GM21825 (cell line): ENCODE measurements at regions not wholly inside any gene's neighbourhood (a gene's known extent, or its start where the extent isn't known, plus 50 kb on each side); places are given as distances from the start of the nearest gene placed in this dataset.
"Not testable (repeated sequence)": the region's sequence is repeated elsewhere in the genome, so short reads cannot be mapped to it uniquely, and the experiment has no call there.

Source experiments
- ATAC-seq: cut with Tn5 transposase; IDR thresholded peaks from one replicate; pipeline ENCODE4 v1.9.1; 2021; ENCODE audit warnings: mild to moderate bottlenecking, moderate library complexity; ENCODE audit not compliant: unreplicated experiment

- no peak for ATAC-seq
These were observed 478.0 kb upstream of the ATP11B start for GRCh38 chr3:182315313-182315712.

GRCh38 chr3:182323126-182323700, 470.1 kb upstream of the ATP11B start:
- ATAC-seq: no peak

DNA sequence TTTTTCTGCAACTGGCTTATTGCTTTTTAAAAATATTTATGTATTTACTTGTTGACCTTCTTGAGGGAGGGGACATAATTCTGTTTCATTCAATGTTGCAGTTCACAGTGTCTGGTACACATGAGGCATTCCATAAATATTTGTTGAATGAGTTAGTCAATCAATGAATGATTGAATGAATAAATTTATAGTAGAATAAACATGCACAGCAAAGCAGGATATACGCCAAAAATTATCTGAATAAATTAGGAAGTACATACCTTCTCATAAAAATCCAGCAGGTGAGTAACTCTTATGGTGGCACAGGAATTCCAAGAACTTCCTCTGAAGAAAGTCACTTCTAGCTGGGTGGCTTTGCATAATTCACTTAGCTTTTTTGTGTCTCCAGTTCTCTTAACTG, 469.4 kb upstream of the ATP11B start:
- no peak for ATAC-seq

DNA sequence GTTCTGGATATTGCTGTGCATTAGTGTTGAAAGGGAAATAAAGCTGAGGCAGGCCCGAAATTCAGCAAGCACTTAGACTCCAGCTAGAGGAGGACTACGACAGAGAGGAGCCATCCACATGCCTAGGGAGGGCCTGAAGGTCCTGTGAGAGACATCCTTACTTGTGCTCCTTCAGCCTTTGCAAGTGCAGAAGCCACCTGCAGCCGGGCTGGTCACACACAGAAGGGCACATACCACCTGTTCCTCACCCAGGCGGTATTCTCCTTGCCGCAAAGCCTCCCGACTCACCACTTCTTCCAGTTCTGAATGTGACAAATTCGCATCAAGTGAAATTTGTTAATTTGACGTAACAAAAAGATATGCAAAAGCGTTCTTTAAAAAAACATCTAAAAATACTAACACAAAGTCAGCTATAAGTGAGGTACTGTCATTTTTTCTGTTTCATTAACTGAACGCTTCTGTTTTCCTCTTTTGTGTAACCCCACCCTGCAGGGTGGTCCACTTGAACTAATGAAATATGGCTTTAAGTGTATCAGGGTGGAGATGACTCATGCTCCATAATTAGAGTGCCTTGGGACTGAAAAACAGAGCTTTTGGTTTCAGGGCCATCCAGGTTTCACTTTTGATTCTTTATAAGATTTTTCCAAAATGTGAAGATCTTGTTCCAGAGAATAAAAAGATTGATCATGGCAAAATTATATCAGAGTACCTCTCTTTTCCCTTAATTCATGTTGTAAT, 467.9 kb upstream of the ATP11B start:
- ATAC-seq: no peak

GRCh38 chr3:182327196-182327681, 466.1 kb upstream of the ATP11B start:
- ATAC-seq: no peak

DNA sequence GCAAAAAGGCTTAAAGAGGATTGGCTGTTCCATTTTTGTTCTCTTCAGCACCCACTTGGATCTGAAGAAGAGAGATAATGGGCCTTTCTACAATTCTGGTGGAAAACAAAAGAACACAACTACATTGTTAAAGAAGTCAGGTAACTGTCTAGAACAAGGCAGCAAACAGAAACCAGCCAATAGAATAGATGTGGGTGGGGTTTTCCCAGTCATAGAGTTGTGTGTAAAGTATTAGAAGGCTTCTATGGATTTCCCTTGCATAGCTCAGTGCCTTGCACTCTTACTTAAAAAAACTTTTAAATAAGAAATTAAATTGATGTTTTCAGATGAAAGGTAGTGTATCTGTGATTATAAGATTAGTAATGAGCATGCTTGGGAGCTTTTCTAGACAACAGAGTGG, 462.7 kb upstream of the ATP11B start:
- no peak for ATAC-seq

GRCh38 chr3:182331341-182331740, 462.0 kb upstream of the ATP11B start:
- no peak for ATAC-seq

- no peak for ATAC-seq
These were observed 451.1 kb upstream of the ATP11B start for GRCh38 chr3:182342252-182342651.

DNA sequence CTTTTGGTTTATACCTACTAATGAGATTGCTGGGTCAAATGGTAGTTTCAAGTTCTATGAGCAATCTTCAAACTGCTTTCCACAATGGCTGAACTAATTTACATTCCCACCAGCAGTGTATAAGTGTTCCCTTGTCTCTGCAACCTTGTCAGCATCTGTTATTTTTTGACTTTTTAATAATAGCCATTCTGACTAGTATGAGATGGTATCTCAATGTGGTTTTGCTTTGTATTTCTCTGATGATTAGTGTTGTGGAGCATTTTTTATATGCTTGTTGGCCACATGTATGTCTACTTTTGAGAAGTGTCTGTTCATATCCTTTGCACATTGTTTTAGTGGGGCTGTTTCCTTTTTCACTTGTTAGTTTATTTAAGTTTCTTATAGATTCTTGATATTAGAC, 449.3 kb upstream of the ATP11B start:
- not testable (repeated sequence) for ATAC-seq

DNA sequence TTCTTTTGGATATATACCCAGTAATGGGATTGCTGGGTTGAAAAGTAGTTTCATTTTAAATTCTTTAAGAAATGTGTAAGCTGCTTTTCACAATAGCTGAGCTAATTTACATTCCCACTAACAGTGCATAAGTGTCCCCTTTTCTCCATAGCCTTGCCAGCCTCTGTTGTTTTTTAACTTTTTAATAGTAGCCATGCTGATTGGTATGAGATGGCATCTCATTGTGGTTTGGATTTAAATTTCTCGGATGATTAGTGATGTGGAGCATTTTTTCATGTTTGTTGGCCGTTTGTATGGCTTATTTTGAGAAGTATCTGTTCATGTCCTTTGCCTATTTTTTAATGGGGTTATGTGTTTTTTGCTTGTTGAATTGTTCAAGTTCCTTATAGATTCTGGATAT, 444.3 kb upstream of the ATP11B start:
- ATAC-seq: no peak

GRCh38 chr3:182349951-182350517, 443.3 kb upstream of the ATP11B start:
- no peak for ATAC-seq

DNA sequence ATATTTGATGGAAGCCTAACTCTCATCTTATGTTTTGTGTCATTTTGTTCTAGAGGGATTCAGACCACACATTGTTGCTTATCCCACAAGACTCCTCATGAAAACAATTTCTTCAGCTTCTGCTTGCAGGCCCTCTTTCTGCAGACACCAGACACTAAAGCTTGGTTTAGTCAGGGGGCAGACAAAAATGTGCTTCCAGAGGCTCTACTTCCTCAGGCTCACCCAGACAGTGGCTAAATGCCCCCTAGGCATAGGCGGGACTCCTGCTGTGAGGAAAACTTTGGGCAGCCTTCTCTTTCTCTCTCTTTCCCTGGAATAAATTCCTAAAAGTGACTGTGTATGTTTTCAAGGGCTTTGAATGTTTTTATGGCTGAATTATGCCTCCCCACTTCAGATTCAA, 435.4 kb upstream of the ATP11B start:
- no peak for ATAC-seq

DNA sequence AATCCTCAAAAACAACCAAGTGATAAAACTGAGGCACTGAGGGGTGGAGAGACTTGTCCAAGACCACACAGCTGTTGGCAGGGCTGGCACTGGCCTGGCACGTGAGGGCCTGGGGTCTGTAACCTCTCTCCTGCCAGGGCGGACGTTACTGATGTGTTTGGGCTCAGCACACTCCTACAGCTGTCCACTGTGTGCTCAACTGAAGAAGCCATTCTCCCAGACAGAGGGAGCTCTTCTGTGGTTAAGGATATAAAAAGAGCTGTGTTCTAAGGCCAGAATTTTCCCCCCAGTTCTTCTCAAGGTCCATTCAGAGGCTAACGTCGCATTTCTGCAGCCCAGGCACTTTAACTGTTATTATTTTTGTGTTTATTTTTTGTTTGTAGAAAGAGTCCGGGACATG, 429.0 kb upstream of the ATP11B start:
- no peak for ATAC-seq

DNA sequence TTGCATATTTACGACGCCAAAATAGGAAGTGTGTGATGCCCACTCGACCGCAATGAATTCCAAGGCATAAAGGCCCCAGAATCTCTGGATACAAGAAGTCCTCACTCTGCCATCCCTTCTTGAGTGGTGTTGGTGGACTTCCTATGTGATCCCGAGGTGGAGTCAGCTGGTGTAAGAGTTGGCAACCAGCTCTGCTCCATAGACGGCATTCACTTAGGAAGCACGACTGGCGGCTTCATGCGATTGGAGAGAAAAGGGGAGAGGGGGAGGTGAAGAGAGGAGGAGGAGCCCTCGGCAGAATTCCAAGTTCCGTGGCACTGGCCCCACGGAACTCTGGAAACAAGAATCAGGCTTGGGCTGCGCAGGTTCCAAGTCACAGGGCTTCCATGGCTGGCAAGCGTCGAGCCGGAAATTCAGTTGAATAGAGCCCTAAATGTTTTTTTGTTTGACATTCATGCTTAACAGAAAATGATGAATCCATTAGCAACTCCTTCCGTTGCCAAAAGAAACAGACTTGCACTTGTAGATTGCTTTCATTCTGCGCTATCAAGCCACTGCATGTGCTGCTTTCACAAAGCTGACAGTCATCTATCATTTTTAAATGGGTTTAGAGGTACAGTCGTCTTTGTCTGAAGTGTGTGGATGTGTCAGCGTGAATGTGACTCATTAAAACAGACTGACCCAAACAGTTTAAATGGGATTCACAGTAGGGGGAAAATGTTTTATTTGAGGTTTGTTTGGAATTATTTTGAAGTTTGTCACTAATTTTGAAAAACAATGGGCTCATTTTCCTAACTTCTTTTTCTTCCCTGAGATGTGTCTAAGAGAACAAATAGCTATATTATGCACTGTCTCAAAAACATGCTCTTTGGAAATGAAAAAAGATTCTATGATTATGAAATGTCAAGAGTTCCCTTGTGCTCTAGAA, 428.3 kb upstream of the ATP11B start:
- ATAC-seq: no peak

GRCh38 chr3:182366746-182367145, 426.6 kb upstream of the ATP11B start:
- no peak for ATAC-seq

DNA sequence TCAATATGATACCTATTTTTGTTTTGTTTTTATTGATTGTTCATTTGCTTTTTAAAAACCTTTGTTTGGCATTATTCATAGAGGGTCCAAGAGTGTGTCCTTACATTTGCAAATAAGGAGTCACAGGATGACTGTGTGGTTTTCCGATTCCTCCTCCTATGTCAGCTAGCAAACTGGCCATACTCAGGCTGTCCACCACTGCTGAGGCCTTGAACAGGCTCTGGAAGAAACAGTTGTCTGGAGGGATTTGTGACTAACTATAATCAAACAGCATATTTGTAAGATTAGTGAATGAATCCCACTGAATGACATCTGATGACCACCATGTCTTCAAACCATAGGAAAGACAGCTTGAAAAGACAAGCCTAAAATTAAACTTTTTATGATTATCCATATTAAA, 423.4 kb upstream of the ATP11B start:
- ATAC-seq: no peak

DNA sequence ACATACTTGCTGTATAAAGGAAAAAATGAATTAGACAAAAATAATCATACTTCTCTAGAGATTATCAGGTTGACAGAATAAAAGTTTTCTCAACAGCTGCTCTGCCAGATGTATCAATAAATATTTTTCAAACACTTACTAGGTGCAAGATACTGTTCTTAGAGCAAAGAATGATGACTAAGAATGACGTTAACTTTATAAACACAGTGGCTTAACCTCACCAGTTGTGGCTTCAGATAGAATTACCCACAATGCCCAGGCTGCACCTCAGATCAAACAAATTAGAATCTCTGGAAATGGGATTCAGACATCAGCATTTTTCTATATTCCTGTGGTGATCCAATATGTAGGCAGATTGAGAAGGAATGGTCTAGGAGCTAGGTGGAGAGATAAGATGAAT, 422.4 kb upstream of the ATP11B start:
- no peak for ATAC-seq

GRCh38 chr3:182375916-182376315, 417.4 kb upstream of the ATP11B start:
- no peak for ATAC-seq

DNA sequence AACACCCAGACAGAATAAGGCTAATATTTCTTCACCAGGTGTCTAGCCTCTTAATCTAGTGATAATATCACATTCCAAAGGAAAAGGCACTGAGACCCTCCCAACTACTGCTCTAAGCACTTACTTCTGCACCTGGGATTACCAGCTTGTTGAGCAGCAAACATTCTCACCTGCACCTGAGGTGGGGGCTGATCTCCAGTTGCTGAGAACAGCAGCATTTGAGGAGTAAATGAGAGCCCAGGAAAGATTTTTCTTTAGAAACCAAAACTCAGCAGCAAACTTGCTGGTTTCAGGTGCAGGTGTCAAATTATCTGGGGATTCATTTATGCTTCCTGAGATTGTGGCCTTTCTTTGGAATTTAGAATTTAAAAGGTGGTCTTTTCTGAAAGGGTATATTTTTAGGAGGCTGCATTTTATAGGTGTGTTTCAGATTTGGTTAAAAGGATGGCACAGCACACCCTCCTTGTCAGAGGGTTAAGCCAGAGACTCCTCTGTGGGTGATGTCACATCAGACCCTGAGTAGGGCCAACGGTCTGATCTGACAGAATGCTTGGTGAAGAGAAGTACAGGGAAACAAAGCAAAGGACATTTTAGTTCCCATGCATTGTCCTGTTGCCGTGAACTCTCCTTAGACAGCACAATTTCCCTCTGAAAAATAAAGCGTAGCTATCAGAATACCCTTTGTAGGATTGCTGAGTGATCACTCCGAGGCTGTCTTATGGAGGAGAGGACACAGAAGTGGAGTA, 411.0 kb upstream of the ATP11B start:
- no peak for ATAC-seq

GRCh38 chr3:182384221-182384620, 409.1 kb upstream of the ATP11B start:
- ATAC-seq: no peak

DNA sequence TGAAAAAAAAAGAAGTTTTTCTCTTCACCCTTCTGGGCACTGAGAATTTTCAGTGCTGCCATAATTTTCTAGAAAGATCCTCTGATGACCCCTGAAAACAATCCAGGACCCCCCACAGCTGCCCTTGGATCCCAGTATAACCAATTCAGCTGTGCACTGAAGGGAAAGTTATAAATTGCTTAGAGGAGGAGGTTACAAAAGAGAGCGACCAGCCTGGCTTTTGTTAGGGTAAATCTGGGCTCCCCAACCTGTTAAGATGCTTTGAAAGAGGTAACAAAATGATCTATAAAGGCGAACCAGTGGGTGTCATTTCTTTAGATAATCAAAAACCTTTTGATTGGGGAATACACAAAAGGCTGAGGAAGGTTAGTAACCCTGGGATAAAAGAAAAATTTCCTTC, 407.9 kb upstream of the ATP11B start:
- ATAC-seq: no peak
